Stimulated activated CD4-positive, alpha-beta T cell treated with anti-CD3 and anti-CD28 coated beads, TNF-alpha, amount 100 ng/mL, for 24 hours (primary cell): ENCODE measurements at regions not wholly inside any gene's neighbourhood (a gene's known extent, or its start where the extent isn't known, plus 50 kb on each side); places are given as distances from the start of the nearest gene placed in this dataset.
"Not testable (repeated sequence)": the region's sequence is repeated elsewhere in the genome, so short reads cannot be mapped to it uniquely, and the experiment has no call there.

Experiments used
- DNase-seq, 3 experiments: peaks; one replicate each; pipeline ENCODE4 v3.0.0-alpha.2; 2020; ENCODE audit warnings: low read depth in 3 of 3

- no peak for DNase-seq
Measured at GRCh38 chr4:126136922-126137781, 822.4 kb downstream of the FAT4 start.

GRCh38 chr4:126137782-126138170 lies 823.0 kb downstream of the FAT4 start:
- no peak for DNase-seq

GRCh38 chr4:126144543-126145237 lies 829.9 kb downstream of the FAT4 start:
- DNase-seq, result no peak

GRCh38 chr4:126168484-126168883 lies 853.7 kb downstream of the FAT4 start:
- DNase-seq, result no peak

- DNase-seq, result no peak
Measured at GRCh38 chr4:126172126-126172525, 857.4 kb downstream of the FAT4 start.

- no peak for DNase-seq
Measured at GRCh38 chr4:126174627-126175026, 859.9 kb downstream of the FAT4 start.

GRCh38 chr4:126180642-126181041 lies 865.9 kb downstream of the FAT4 start:
- no peak for DNase-seq

- no peak for DNase-seq
Measured at GRCh38 chr4:126182336-126182735, 867.6 kb downstream of the FAT4 start.

GRCh38 chr4:126182786-126183185 lies 868.0 kb downstream of the FAT4 start:
- no peak for DNase-seq

- no peak for DNase-seq
Measured at GRCh38 chr4:126183206-126183605, 868.5 kb downstream of the FAT4 start.

GRCh38 chr4:126191536-126191935 lies 876.8 kb downstream of the FAT4 start:
- DNase-seq, result no peak

- DNase-seq, result no peak
Measured at GRCh38 chr4:126192506-126192905, 877.8 kb downstream of the FAT4 start.

GRCh38 chr4:126201251-126202138 lies 886.7 kb downstream of the FAT4 start:
- not testable (repeated sequence) for DNase-seq

GRCh38 chr4:126202226-126202625 lies 887.5 kb downstream of the FAT4 start:
- DNase-seq, result no peak

GRCh38 chr4:126207910-126208309 lies 893.2 kb downstream of the FAT4 start:
- no peak for DNase-seq

GRCh38 chr4:126209147-126209546 lies 894.4 kb downstream of the FAT4 start:
- DNase-seq, result no peak

- no peak for DNase-seq
Measured at GRCh38 chr4:126213996-126214395, 899.2 kb downstream of the FAT4 start.

- DNase-seq, result no peak
Measured at GRCh38 chr4:126215759-126216158, 901.0 kb downstream of the FAT4 start.

- DNase-seq, result no peak
Measured at GRCh38 chr4:126216611-126217010, 901.9 kb downstream of the FAT4 start.

- no peak for DNase-seq
Measured at GRCh38 chr4:126221282-126221681, 906.5 kb downstream of the FAT4 start.

GRCh38 chr4:126221717-126222340 lies 907.1 kb downstream of the FAT4 start:
- no peak for DNase-seq
